ENCODE measurements at regions not wholly inside any gene's neighbourhood (a gene's known extent, or its start where the extent isn't known, plus 50 kb on each side); places are given as distances from the start of the nearest gene placed in this dataset.
"Not testable (repeated sequence)": the region's sequence is repeated elsewhere in the genome, so short reads cannot be mapped to it uniquely, and the experiment has no call there.

DNA sequence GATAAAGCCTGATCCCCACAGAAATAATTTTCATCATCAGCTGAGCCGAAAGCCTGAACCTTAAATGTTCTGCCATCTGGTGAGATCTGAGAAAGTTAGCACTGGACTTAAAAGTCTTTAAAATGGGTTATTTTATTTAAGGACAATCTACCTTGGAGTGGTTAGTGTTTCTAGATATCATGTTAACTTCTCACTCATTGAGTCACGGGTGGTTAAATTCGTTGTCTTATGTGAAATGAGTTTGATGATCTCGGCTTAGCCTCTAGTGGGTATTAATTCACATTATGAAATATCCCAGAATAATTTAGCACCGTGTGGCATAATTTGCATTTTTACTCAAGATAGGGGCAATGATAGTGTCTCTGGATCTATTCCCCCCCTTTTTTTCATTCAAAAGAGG is 117.4 kb upstream of the ZNF536 start:
- Histone ChIP-seq H3K4me1 (no peaks in the 10 kb centered on the region), H3K27ac (no peak overlapping the region), H3K27me3 (peaks cover 75% of the 10 kb centered on the region), H3K4me3 (no peak overlapping the region), H3K36me3 (no peaks in the 10 kb centered on the region), H3K9me3 (no peaks in the 10 kb centered on the region)
- ATAC-seq: no peak
- 62 to 66% methylated on average over 5 of the region's 5 CpGs for WGBS, 2 donors (ENCODE audit: low coverage in 1 of 2)
- TF ChIP-seq EP300 (IDR thresholded peaks at IDR 0.05): no peak
- TF ChIP-seq, protein P1, sequence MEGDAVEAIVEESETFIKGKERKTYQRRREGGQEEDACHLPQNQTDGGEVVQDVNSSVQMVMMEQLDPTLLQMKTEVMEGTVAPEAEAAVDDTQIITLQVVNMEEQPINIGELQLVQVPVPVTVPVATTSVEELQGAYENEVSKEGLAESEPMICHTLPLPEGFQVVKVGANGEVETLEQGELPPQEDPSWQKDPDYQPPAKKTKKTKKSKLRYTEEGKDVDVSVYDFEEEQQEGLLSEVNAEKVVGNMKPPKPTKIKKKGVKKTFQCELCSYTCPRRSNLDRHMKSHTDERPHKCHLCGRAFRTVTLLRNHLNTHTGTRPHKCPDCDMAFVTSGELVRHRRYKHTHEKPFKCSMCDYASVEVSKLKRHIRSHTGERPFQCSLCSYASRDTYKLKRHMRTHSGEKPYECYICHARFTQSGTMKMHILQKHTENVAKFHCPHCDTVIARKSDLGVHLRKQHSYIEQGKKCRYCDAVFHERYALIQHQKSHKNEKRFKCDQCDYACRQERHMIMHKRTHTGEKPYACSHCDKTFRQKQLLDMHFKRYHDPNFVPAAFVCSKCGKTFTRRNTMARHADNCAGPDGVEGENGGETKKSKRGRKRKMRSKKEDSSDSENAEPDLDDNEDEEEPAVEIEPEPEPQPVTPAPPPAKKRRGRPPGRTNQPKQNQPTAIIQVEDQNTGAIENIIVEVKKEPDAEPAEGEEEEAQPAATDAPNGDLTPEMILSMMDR (IDR thresholded peaks at IDR 0.05): no peak
- TF ChIP-seq POLR2A (IDR thresholded peaks at IDR 0.05): no peak
- TF ChIP-seq POLR2AphosphoS5 (IDR thresholded peaks at IDR 0.05): no peak

DNA sequence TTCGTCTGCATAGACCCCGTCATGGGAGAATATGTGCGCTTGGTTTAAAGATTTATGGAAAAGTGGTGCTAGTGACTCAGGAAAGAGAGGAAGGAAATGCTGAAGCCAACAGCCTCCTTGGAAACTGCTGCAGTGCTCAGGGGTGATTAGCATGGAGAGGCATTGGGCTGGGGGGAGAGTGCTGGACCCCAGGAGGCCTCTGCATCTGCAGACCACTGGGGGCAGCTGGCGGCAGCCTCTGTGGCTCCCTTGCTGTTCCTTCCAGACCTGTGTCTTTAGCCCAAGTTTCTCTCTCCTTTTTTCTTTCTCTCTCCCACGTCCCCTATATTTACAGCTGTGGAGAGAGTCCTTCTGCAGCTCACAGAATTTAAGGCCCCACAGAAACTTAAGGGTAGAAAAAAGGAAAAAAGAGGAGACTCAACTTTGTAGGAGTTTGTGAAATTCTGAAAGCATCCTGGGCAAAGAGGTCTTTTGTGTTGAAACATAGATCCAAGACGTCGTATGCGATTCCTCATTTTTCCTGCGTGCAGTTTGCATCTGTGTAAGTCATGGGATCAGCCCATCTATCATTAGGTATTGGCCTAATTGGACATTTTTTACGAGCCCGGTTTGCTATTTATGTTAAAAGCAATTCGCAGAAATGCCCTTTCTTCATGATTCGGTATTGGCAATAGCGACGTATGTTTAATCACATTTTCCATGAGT is 116.2 kb upstream of the ZNF536 start:
- H3K27ac ChIP-seq: no peak overlapping the region
- no peak for ATAC-seq
- WGBS, 2 donors (ENCODE audit: low coverage in 1 of 2): 40% methylated on average over 15 of the region's 15 CpGs

DNA sequence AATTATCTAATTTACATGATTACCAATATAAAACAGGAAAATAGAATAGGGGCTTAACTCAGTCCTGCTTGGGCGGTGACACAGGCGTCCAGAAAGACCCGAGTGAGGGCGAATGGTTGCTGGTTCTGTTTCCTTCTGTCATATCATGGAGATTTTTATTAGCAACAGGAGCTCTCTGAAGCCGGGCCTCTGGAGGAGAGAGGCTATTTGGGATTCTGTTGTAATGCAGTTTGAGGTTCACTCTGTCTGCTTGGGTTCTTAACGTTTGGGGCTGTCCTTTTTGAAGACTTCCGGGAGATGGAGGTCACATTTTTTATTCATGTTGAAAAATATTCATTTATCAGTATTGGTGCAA is 115.7 kb upstream of the ZNF536 start:
- H3K36me3 ChIP-seq: no peaks in the 10 kb centered on the region
- H3K9me3 ChIP-seq: no peaks in the 10 kb centered on the region
- 43 to 58% methylated on average over 6 to 7 of the region's 7 CpGs for WGBS, 2 donors (ENCODE audit: low coverage in 1 of 2)
- H3K27ac ChIP-seq: no peak overlapping the region
- no peaks in the 10 kb centered on the region for H3K4me1 ChIP-seq
- no peak for TF ChIP-seq POLR2A (IDR thresholded peaks at IDR 0.05)
- no peak for TF ChIP-seq EP300 (IDR thresholded peaks at IDR 0.05)
- TF ChIP-seq POLR2AphosphoS5 (IDR thresholded peaks at IDR 0.05): no peak
- TF ChIP-seq, protein P1 (IDR thresholded peaks at IDR 0.05): no peak
- peaks cover 76% of the 10 kb centered on the region for H3K27me3 ChIP-seq
- no peak for ATAC-seq
- no peak overlapping the region for H3K4me3 ChIP-seq

More for the DNA sequence above, 116.2 kb upstream of the ZNF536 start:
- peaks cover 78% of the 10 kb centered on the region for H3K27me3 ChIP-seq
- H3K9me3 ChIP-seq: no peaks in the 10 kb centered on the region
- TF ChIP-seq POLR2AphosphoS5 (IDR thresholded peaks at IDR 0.05) (no peak), EP300 (IDR thresholded peaks at IDR 0.05) (no peak), POLR2A (IDR thresholded peaks at IDR 0.05) (no peak)
- TF ChIP-seq, protein P1 (IDR thresholded peaks at IDR 0.05): no peak
- H3K4me1 ChIP-seq: no peaks in the 10 kb centered on the region
- no peaks in the 10 kb centered on the region for H3K36me3 ChIP-seq
- no peak overlapping the region for H3K4me3 ChIP-seq

DNA sequence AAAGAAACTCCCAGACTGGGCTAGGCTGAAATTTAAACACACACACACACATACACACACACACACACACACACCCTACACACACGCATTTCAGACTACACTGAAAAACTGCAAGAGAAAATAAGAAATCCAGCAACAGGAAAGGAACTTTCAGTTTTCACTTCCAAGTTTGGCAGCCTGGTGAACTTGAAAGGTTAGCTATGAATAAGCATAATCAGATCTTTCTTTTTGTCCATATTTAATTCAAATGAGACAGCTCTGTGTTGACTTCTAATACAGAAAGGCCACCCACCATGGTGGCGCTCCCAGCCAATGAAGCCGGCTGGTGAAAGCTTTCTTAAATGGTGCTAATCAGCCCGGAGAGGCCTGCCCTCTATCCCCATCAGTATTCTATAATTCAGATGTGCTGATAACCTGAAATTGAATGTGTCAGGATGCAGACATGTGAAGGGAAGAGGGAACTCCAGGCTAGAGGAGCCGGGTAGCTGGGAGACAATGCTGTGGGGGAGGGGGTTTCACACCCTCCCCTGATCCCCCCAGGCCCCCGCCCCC is 108.3 kb upstream of the ZNF536 start:
- Histone ChIP-seq H3K9me3 (no peaks in the 10 kb centered on the region), H3K4me3 (no peak overlapping the region), H3K27ac (no peak overlapping the region), H3K36me3 (no peaks in the 10 kb centered on the region), H3K4me1 (peaks cover 0 to 13% (median 0%) of the 10 kb centered on the region in 3 donors), H3K27me3 (peaks cover 67% of the 10 kb centered on the region)
- no peak for ATAC-seq
- TF ChIP-seq, protein P1 (IDR thresholded peaks at IDR 0.05): no peak
- no peak for TF ChIP-seq EP300 (IDR thresholded peaks at IDR 0.05)
- TF ChIP-seq POLR2A (IDR thresholded peaks at IDR 0.05): no peak
- TF ChIP-seq POLR2AphosphoS5 (IDR thresholded peaks at IDR 0.05): no peak
- whole genome bisulfite sequencing, 2 donors (ENCODE audit: low coverage in 1 of 2): 0 to 10% methylated on average over 1 to 4 of the region's 6 CpGs

DNA sequence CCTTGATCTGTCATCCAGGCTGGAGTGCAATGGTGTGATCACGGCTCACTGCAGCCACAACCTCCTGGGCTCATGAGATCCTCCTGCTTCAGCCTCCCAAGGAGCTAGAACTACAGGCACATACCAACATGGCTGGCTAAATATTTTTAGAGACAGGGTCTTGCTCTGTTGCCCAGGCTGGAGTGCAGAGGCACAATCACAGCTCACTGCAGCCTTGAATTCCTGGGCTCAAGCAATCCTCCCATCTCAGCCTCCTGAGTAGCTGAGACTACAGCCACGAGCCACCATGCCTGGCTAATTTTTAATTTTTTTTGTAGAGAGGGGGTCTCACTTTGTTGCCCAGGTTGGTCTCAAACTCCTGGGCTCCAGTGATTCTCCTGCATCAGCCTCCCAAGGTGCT is 106.3 kb upstream of the ZNF536 start:
- WGBS, 2 donors (ENCODE audit: low coverage in 1 of 2): 83 to 100% methylated on average over 1 to 2 of the region's 2 CpGs

More for the DNA sequence above, 106.3 kb upstream of the ZNF536 start:
- not testable (repeated sequence) for H3K4me3 ChIP-seq, ATAC-seq, H3K36me3 ChIP-seq, H3K9me3 ChIP-seq, H3K27ac ChIP-seq
- H3K27me3 ChIP-seq: peaks cover 57% of the 10 kb centered on the region
- H3K4me1 ChIP-seq: peaks cover 0 to 13% (median 0%) of the 10 kb centered on the region in 3 donors

All from gastroesophageal sphincter (tissue), 4 donors.